ENCODE measurements at regions not wholly inside any gene's neighbourhood (a gene's known extent, or its start where the extent isn't known, plus 50 kb on each side); places are given as distances from the start of the nearest gene placed in this dataset.

GRCh38 chr14:34129927-34130552, 179.2 kb upstream of the EGLN3 start:
- no peaks in the 10 kb centered on the region for H3K9me3 ChIP-seq (ENCODE audit: low read length)
- H3K4me2 ChIP-seq (ENCODE audit: low read length), result no peak overlapping the region
- H3K9me2 ChIP-seq (ENCODE audit: insufficient read depth, low read length), result no peaks in the 10 kb centered on the region
- no peak overlapping the region for H3K4me3 ChIP-seq (ENCODE audit: low read length)
- H2AFZ ChIP-seq (ENCODE audit: low read depth, low read length), result no peak overlapping the region
- H3K27me3 ChIP-seq (ENCODE audit: insufficient read depth, low read depth, low read length), result no peaks in the 10 kb centered on the region
- H3K27ac ChIP-seq (ENCODE audit: low read length), result no peak overlapping the region
- no peaks in the 10 kb centered on the region for H3K79me2 ChIP-seq (replicated peaks; ENCODE audit: insufficient read depth, low read length)
- H3K36me3 ChIP-seq (ENCODE audit: insufficient read depth, low read length), result no peaks in the 10 kb centered on the region
- TF ChIP-seq REST (IDR thresholded peaks at IDR 0.05; ENCODE audit: borderline replicate concordance), result no peak
- no peak for TF ChIP-seq EZH2 (IDR thresholded peaks at IDR 0.05; ENCODE audit: borderline replicate concordance, insufficient read depth, low read length, poor library complexity, severe bottlenecking)
- no peak for TF ChIP-seq POLR2AphosphoS5 (IDR thresholded peaks at IDR 0.05)
- no peak for TF ChIP-seq MXI1 (conservative IDR thresholded peaks at IDR 0.05; ENCODE audit: poor library complexity, severe bottlenecking)
- no peak for TF ChIP-seq EP300 (conservative IDR thresholded peaks at IDR 0.05; ENCODE audit: poor library complexity, severe bottlenecking)
- TF ChIP-seq SMC3 (conservative IDR thresholded peaks at IDR 0.05; ENCODE audit: poor library complexity), result no peak
- TF ChIP-seq CTCF (IDR thresholded peaks at IDR 0.05; ENCODE audit: poor library complexity, severe bottlenecking), result no peak
- TF ChIP-seq TAF1 (IDR thresholded peaks at IDR 0.05; ENCODE audit: low read depth), result no peak
- no peak for TF ChIP-seq RAD21 (conservative IDR thresholded peaks at IDR 0.05)
- H3F3A ChIP-seq (ENCODE audit: insufficient read depth, low read length, poor library complexity, severe bottlenecking), result no peaks in the 10 kb centered on the region
- H3K9ac ChIP-seq (ENCODE audit: low read length), result no peak overlapping the region
- no peaks in the 10 kb centered on the region for H4K20me1 ChIP-seq (ENCODE audit: insufficient read depth)

GRCh38 chr14:34128665-34129064, 177.8 kb upstream of the EGLN3 start:
- no peaks in the 10 kb centered on the region for H3K9me2 ChIP-seq (ENCODE audit: insufficient read depth, low read length)
- TF ChIP-seq EP300 (conservative IDR thresholded peaks at IDR 0.05; ENCODE audit: poor library complexity, severe bottlenecking) (no peak), TAF1 (IDR thresholded peaks at IDR 0.05; ENCODE audit: low read depth) (no peak), SMC3 (conservative IDR thresholded peaks at IDR 0.05; ENCODE audit: poor library complexity) (no peak), MXI1 (conservative IDR thresholded peaks at IDR 0.05; ENCODE audit: poor library complexity, severe bottlenecking) (no peak), REST (IDR thresholded peaks at IDR 0.05; ENCODE audit: borderline replicate concordance) (no peak), RAD21 (conservative IDR thresholded peaks at IDR 0.05) (no peak), CTCF (IDR thresholded peaks at IDR 0.05; ENCODE audit: poor library complexity, severe bottlenecking) (no peak), POLR2AphosphoS5 (IDR thresholded peaks at IDR 0.05) (no peak), EZH2 (IDR thresholded peaks at IDR 0.05; ENCODE audit: borderline replicate concordance, insufficient read depth, low read length, poor library complexity, severe bottlenecking) (no peak)
- H3K4me2 ChIP-seq (ENCODE audit: low read length), result no peak overlapping the region
- no peaks in the 10 kb centered on the region for H3K36me3 ChIP-seq (ENCODE audit: insufficient read depth, low read length)
- H4K20me1 ChIP-seq (ENCODE audit: insufficient read depth), result no peaks in the 10 kb centered on the region
- H2AFZ ChIP-seq (ENCODE audit: low read depth, low read length), result no peak overlapping the region
- no peak overlapping the region for H3K9ac ChIP-seq (ENCODE audit: low read length)
- H3K79me2 ChIP-seq (replicated peaks; ENCODE audit: insufficient read depth, low read length), result no peaks in the 10 kb centered on the region
- no peaks in the 10 kb centered on the region for H3K9me3 ChIP-seq (ENCODE audit: low read length)
- no peaks in the 10 kb centered on the region for H3F3A ChIP-seq (ENCODE audit: insufficient read depth, low read length, poor library complexity, severe bottlenecking)
- H3K4me3 ChIP-seq (ENCODE audit: low read length), result no peak overlapping the region
- no peaks in the 10 kb centered on the region for H3K27me3 ChIP-seq (ENCODE audit: insufficient read depth, low read depth, low read length)
- H3K27ac ChIP-seq (ENCODE audit: low read length), result no peak overlapping the region
